ENCODE measurements at regions not wholly inside any gene's neighbourhood (a gene's known extent, or its start where the extent isn't known, plus 50 kb on each side); places are given as distances from the start of the nearest gene placed in this dataset.
"Not testable (repeated sequence)": the region's sequence is repeated elsewhere in the genome, so short reads cannot be mapped to it uniquely, and the experiment has no call there.

DNA sequence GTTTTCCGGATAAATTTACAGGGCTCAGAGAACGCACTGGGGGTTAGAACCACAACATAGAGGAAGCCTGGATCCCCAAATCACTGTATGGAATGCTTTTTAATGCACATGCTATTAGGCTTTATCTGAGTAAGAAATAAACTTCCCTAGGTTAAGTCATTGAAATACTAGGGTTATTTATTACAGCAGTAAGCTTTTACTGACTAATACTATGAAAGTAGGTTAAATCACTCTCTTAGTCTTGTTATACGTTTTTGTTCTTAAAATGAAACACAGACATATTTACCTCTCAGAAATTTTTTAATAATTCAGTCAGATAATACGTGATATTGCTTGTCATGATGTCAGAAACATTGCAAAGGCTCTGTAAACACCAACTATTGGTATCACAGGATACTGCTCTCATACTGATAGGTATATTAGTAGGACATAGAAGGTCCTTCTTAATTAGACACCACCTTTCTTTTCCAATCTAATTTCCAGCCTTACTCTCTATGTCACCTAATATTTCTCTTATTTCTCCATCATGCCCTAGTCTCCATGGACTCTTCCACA, 162.7 kb upstream of the NYAP2 start:
- no peak for DNase-seq

DNA sequence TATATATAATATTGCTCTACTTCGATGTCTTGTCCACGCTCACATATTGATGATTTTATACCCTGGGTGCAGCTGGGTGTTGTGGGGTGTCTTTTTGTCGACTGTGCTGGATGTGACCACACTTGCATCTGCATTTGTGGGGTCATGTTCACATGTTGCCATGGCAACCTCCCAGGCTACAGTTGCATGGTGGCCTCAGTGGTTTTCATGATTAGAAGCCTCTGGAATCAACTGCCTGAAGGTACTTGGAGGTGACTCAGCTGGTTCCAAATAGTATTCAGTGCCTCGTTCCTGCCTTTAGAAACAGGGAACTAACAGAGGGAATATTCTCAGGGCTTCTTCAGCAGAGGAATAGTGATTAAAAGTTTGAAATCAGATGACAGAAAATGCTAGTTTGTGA, 166.3 kb upstream of the NYAP2 start:
- DNase-seq: no peak

DNA sequence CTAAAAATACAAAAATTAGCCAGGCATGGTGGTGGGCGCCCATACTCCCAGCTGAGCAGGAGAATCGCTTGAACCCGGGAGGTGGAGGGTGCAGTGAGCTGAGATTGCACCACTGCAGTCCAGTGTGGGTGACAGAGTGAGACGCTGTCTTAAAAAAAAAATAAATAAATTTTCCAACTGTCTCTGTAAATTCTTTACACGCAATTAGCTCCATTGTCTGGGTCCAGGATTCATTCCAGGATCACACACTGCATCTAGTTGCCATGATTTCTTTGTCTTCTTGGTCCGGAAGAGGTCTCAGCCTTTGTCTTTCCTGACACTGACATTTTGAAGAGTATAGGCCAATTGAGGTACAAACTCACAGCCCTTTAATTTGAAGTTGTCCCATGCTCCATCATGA, 167.6 kb upstream of the NYAP2 start:
- DNase-seq: no peak

DNA sequence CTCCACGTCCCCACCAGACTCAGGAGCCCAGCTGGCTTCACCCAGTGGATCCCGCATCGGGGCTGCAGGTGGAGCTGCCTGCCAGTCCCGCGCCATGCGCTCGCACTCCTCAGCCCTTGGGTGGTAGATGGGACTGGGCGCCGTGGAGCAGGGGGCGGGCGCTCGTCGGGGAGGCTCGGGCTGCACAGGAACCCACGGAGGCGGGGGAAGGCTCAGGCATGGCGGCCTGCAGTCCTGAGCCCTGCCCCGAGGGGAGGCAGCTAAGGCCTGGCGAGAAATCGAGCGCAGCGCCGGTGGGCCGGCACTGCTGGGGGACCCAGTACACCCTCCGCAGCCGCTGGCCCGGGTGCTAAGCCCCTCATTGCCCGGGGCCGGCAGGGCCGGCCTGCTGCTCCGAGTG, 170.2 kb upstream of the NYAP2 start:
- DNase-seq: not testable (repeated sequence)

DNA sequence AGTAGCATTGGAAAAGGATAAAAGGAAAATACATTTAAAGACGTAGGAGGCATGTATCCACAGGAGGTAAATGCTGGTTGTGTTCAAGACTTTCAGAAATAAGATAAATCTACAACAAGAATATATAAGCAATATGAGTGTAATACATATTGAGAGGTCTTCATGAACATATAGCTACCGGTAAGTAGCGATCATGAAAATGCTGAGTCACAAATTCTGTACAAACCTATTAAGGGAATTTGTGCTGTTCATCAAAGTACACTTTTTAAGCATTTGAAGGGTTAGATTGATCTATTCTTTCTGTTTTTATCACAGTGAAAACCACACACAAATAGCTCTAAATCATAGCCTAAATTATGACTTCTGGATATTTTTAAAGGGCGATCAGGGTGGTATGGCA, 173.1 kb upstream of the NYAP2 start:
- no peak for DNase-seq

DNA sequence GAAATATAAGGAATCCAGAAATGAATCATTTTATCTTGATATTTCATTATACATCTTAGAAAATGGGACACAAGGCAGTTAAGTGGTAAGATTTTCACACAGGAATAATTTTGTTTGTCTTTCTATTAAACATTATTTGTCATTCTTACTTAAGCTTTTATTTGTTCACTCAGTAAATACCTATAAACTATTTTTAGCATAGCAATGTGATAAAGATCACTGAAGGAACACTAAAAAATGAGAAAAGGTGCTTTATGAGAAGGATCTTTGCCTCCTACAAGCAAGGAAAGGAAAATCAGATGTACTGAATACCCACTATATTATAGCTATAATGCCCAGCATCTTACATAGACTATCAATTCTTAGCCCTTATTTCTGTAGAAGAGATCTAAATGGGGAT, 176.2 kb upstream of the NYAP2 start:
- DNase-seq: no peak

DNA sequence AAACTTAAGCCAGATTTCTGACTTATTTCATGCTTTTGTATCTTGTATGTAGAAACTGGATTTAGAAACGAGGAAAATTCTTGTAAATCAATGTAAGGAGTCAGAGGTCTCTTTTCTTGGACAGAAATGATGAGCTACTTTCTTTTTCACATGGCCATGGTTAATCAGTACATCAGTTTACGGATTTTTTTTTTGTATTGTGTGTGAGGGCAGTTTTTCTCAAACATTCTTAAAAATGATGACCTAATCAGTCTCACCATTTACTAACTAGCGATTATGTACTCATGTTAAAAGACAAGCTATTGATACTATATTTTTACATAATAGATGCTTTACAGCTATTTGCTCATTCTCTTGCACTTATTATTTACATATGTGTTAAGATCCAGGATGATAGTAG, 165.2 kb upstream of the DOCK10 start:
- DNase-seq: no peak

DNA sequence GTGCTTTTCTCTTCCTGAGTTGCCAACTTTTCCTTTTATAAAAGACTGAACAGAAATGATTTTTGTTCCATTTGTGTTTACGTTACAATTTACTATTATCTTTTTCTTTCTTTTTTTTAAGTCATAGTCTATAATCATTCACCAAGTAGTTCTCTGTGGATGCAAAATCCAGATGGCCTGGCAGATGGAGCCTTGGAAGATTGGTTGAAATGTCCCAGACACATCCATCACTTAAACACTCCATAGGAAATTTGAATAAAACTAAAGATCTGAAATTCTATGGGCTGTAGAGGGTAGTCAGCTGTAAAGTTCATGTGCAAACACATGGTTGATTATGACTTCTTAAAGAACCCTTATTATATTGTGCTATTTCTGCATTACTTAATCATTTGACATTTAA, 164.8 kb upstream of the DOCK10 start:
- DNase-seq: no peak

DNA sequence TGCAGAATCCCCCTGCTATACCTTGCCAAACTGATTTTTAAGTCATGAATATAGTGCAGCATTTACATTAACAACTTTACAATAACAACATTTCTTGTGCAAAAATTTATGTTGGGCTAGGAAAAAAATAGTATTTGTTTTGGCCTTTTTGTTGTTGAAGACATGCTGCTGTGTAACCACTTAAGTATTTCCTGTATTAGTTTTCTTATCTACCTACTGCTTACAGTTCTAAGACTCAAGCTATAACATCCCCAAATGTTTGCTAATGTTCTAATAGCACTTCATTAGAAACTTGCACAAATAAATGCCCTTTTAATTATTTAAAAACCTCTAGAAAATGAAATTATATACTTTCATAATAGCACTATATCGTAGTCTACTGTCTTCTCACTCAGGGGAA, 154.3 kb upstream of the DOCK10 start:
- DNase-seq: no peak

DNA sequence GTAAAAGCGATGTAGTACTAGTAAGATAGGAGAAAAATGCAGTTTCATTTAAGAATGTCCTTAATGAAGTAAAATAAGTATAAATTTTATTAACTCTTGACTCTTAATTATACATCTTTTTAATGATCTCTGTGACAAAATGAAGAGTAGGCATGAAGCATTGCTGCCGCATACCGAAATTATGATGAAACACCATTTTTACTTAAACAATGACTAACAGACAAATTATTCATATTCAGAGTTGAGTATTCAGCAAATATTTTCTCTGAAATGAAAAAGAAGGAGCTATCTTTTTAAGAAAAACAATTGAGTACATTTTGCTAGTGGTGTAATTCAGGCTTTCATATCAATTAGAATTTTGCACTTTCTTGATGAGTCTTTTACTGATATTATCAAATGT, 150.6 kb upstream of the DOCK10 start:
- no peak for DNase-seq

DNA sequence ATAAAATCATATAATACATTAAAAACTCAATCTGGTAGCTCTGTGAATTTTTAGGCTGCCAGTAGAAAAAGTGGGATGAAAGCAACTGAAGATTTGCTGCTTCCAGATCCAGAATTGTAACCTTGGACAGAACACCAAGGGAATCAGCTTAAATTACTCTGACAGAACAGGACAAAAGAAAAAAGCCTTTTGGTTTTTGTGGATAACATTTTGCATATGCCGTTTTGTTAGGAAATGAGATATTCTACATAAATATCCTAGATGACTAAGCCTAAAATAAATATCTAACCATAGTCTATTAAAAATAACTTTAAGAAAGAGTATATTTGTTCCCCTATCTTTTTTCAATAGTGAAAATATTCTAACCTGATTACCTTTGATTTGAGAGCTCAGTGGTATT, 148.7 kb upstream of the DOCK10 start:
- no peak for DNase-seq

DNA sequence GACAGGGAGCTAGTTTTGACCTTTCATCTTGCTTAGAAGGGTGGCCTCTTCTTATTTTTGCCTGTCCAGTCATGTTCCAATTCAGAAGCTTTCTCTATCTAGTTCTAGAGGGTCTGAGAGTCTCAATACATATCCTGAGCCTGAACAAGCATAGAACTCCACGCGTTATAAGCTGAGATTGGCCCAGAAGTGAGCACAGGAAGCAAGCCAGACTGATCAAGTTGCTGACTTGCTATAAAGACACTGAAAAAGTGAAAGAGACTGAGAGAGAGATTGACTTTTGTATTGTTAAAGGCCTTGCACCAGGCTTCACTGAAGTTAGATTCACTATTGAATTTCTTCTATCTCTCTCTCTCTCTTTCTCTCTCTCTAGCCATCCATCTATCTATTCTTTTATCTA, 142.7 kb upstream of the DOCK10 start:
- DNase-seq: no peak

DNA sequence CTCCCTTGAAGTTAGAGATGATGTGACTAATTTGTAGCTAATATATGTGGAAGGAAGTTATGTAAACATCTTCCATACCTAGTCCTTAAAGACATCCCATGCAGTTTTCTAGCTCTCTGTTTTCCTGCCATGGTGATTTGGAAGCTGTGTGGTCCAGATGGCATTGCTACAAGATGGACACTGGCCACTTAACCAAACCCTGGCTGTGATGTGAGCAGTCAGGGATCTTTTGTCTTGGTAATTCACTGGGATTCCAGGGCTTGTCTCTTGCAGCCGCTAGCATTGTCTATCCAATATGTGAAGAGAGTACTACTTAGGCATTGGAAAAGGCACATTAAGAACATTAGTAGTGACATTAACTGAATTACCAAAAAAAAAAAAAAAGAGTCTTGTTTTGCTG, 139.9 kb upstream of the DOCK10 start:
- DNase-seq: no peak

DNA sequence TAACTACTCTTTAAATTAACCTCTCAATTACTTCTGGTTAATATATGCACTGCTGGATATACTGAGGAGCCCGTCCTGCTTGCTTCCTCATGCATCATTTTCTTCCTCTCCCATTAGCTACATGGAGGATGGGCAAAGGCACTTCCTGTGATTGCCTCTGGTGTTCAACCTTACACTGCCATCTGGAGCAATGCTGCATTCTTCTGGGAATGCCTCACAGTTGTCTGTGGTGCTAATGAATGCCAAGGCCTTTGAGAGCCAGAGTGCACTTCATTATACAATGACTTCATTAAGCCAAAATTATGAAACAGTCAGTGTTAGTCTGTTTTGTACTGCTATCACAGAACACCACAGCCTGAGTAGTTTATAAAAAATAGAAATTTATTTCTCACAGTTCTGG, 134.8 kb upstream of the DOCK10 start:
- DNase-seq: no peak

DNA sequence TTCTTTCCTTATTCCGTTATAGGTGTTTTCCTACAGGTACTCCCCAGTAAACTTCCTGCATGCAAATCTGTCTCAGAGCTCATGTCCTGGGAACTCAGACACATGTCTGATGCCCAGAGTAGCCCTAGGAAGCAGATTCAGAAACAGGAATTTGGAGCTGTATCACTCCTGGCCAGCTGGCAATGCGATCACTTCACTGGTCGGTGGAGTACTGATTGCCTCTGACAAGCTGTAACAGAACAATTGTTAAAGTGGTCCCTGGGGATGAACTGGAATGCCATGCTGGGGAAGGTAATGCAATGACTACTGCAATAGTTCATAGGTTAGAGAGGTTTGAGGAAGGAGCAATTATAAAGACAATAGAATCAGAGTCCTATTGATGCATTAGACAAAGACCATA, 131.6 kb upstream of the DOCK10 start:
- no peak for DNase-seq

DNA sequence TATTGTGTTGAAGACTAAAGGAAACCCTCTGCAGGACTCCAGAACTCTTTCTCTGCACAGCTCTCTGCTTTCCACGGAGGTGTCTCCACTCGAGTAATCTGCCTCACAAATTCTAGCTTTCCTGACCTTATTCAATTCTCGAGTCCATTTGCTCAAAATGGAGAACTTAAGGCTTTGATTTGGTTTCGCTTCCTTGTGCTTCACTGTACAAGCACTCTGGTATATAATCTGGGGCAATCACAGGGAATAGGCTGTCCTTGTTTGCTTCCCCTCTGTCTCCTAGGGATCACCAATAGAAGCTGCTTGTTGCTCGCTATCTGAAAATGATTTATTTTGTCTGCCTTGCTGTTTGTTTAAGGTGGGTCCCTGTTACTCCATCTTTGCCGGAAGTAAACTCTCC, 129.1 kb upstream of the DOCK10 start:
- DNase-seq: no peak

DNA sequence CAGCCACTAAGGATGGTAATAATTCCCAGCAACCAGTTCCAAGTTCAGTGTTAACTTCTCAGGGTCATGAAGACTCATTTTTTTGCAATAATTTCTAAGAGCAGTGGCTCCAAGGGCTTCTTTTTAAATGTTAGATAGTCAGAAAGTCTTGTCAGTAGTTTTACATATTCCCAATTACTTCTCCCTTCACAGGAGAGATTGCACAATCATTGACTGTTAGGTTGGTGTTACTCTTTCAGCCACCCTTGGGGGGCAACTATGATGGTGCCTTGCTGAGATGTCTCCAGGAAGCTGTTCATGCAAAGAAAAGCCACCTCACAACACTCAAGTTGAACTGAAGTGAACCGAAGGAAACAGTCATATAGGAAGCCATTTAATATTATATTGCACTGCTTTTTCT, 127.9 kb upstream of the DOCK10 start:
- DNase-seq: no peak

DNA sequence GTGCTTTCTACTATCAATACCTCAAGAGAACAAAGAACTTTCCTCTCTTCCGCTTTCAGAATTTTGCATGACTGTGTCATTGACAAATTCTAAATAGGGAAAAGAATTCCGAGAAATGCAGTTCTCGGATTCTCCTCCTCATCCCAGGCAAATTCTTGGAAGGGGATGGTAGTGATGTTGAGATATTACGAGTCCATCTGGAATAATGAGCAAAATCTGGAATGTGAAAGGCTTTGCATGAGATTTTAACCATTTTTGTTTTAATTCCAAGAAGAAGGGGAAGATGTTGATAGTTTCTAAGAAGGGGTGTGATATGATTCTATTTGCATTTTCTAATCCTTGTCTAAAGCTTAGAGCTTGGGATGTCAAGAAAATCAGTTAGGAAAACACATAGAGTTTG, 127.1 kb upstream of the DOCK10 start:
- no peak for DNase-seq

DNA sequence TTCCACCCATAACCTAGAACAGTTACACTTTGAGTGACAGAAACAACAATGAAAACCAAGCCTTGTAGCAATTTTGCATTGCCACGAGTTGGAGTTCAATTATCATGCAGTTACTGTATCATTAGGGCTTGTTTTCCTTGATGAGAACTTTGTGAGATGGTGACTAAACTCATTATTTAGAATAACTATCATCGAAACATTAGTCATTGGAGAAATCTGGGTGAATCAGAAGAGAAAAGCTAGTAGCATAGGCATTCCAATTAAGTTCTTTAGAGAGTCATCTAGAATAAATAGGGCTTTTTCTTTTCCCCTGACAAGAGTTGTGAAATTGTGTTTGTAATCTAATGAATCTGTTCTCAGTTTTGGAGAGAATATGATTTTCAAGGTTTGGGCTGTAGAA, 122.8 kb upstream of the DOCK10 start:
- no peak for DNase-seq

DNA sequence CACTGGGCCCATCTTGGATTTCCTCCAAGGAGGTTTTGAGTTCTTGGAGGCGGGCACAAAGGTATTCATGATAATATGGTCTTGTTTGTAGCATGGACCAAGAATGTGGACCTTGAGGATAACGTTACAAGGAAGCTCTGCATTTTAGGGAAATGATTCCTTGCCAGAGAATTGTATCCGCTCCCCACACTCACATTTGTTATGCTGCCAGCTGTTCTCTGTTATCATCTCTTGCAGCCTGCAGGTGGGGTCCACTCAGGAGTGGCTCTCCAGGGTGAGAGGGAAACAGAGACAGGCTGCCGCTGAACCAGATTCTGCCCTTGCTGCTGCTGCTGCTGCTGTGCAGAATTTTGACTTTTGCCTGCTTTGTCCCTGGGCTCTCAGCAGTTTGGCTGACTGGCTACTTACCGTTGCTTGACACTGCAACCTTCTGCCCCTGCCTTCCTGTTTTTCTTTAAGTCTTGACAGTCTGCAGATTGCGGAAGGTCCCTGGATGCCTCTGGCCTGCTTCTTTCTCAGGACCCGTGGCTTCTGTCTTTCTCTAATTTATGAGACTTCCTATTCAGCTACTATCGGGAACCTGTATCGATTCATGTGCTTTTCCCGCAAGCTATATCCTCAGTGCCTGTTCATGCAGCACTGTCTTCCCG, 122.3 kb upstream of the DOCK10 start:
- DNase-seq: no peak

DNA sequence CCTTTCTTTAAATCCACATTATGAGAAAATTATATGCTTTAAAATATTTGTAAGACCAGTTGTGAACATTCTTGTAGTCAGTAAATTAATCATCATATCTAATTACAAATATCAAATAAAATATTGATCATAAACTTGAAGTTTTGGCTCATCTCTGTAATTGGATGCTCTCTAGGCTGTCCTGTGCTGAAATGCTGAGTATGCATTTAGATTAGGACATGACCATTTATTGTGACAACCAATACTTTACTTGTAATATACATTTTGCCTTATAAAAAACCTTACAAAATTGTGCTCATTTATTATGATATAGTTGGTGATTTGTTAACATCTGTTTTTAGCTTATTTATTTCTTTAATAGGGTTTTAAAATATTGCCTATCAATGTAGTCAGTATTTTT, 116.1 kb upstream of the DOCK10 start:
- no peak for DNase-seq

DNA sequence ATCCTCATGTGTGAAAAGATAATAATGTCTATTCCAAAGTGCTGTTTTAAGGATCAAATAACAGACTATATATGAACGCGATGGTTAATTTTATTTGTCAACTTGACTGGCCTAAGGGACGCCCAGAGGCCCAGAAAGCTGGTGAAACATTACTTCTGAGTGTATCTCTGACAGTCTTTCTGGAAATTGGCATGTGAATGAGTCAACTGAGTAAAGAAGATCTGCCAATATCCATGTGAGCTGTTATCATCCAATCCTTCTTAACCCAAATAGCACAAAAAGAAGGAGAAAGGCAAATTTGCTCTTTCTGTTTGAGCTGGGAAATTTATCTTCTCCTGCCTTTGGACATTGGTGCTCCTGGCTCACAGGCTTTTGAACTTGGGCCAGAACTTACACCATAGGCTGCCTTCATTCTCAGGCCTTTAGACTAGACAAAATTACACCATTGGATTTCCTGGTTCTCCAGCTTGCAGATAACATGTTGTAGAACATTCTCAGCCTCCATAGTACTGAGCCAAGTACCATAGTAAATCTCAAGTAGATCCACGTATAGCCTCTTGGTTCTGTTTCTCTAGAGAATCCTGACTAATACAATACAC, 114.7 kb upstream of the DOCK10 start:
- DNase-seq: no peak

DNA sequence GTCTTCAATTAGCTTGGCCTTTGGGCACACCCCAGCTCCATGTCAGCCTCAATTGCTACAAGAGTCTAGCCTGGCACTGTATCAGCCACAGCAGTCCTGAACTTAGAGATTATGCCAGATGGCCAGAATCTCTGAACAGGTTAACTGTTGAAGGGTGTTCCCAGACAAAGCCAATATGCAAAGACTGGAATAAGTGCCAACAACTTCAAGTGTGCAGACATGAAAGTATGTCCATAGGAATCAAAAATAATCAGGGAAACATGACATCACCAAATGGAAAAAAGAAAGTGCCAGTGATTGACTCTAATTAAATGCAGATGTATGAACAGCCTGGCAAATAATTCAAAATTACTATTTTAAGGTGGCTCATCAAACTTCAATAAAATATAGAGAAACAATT, 98.5 kb upstream of the DOCK10 start:
- DNase-seq: no peak

DNA sequence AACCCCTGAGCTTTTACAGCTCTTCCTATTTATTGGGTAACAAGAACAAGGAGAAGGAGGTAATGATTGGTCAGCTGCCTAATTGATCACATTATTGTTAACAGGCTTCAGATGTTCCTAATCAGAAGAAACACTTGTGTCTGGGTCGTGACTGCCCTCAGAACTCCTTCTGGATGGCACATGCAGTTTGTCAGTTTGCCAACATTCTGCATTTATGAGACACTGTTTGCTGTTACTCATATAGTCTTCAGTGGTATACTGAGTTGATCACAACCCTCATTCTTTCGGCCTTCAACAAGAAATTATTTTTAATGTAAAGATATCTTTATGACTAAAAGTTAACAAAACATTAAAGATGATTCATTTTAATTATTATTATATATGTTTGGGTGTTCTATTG, 95.7 kb upstream of the DOCK10 start:
- DNase-seq: no peak

DNA sequence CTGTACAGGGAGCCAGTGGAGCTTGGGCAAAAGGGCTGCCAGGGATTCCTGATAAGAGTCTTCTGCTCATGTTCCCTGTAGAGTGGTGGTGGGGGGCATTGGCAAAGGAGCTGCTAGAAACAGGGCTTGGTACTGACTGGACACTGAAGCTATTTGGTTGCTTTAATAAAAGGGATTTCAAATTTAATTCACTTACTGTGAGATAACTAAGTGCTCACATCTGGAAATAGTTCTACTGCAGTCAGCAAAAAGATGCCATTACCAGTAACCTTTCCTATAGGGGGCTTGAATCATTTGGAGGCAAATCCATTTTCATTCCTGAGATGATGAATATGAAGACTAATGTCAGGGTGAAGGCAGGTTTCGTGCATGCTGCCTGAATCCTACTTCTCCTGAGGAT, 94.3 kb upstream of the DOCK10 start:
- no peak for DNase-seq
